Transverse colon (tissue), 4 donors: ENCODE measurements at regions not wholly inside any gene's neighbourhood (a gene's known extent, or its start where the extent isn't known, plus 50 kb on each side); places are given as distances from the start of the nearest gene placed in this dataset.

Experiments used
- DNase-seq: peaks from one replicate; pipeline ENCODE4 v3.0.0-alpha.2; 2019
- H3K27ac ChIP-seq, 4 donors: fragments of 200-600 bp; sonication (generic); 2 replicates each; pipeline ENCODE4 v1.5.1; 2016 to 2018; ENCODE audit warnings: inconsistent platforms in 4 of 4
- H3K27me3 ChIP-seq: fragments of 200-600 bp; sonication (generic); 2 replicates; pipeline ENCODE4 v1.5.1; 2017; ENCODE audit warnings: inconsistent platforms
- H3K36me3 ChIP-seq, 4 donors: fragments of 200-600 bp; sonication (generic); 2 replicates each; pipeline ENCODE4 v1.5.1; 2017 to 2019; ENCODE audit warnings: inconsistent platforms in 4 of 4
- H3K4me1 ChIP-seq, 4 donors: fragments of 200-600 bp; sonication (generic); 2 replicates each; pipeline ENCODE4 v1.5.1; 2017 to 2020; ENCODE audit warnings: inconsistent platforms in 4 of 4
- H3K4me3 ChIP-seq, 4 donors: fragments of 200-600 bp; sonication (generic); 1 replicate in 1 of 4; 2 replicates in 3 of 4; pipeline versions ENCODE4 v1.5.1 to v1.6.1; 2017 to 2019; ENCODE audit warnings: inconsistent platforms in 4 of 4
- H3K9me3 ChIP-seq, 2 donors: fragments of 200-600 bp; sonication (generic); 2 replicates each; pipeline ENCODE4 v1.5.1; 2017 to 2019; ENCODE audit warnings: inconsistent platforms in 2 of 2
- EP300 ChIP-seq: sonication (generic); formaldehyde crosslinking; IDR thresholded peaks from one replicate; pipeline ENCODE4 v1.6.1; 2017; ENCODE audit warnings: antibody characterized with exemption, low read depth
- POLR2A ChIP-seq: fragments of 450-650 bp; IDR thresholded peaks from one replicate; pipeline ENCODE4 v1.6.1; 2016; ENCODE audit warnings: antibody characterized with exemption, mild to moderate bottlenecking, moderate library complexity
- POLR2AphosphoS5 ChIP-seq, 3 donors: sonication (generic); formaldehyde crosslinking; IDR thresholded peaks; one replicate each; pipeline ENCODE4 v1.6.1; 2016; ENCODE audit warnings: antibody characterized with exemption in 3 of 3
- WGBS, 2 donors: methylation state at CpG; one replicate each; pipeline ENCODE4 v1.1.5; 2018; ENCODE audit warnings: low coverage in 1 of 2; 5-methylcytosine and 5-hydroxymethylcytosine counted together
- in situ Hi-C, 4 donors: fragments of 200-750 bp; cut with MboI; loops; one replicate each; pipeline versions ENCODE4 v1.15.0 to v1.15.1; 2017; ENCODE audit warnings: low sequenced_read_pairs in 3 of 4, low pct_ligation_motif_present in 1 of 4, low pct_unique_long_range_greater_than_20kb in 1 of 4
- intact Hi-C: fragments of 100-400 bp; cut with DNase I; formaldehyde crosslinking; loops from one replicate; pipeline ENCODE4 v1.15.1; 2023; ENCODE audit warnings: low total_unique reads
- TF ChIP-seq, protein P1 (sequence below), 5 experiments: fragments of 200-600 bp in 3 of 5; fragments of 450-650 bp in 2 of 5; sonication (generic) in 3 of 5; IDR thresholded peaks; 1 replicate in 2 of 5; 2 replicates in 3 of 5; pipeline ENCODE4 v1.5.1; 2016 to 2017; ENCODE audit warnings: antibody characterized with exemption in 5 of 5, inconsistent platforms in 3 of 5, mild to moderate bottlenecking in 2 of 5, moderate library complexity in 1 of 5

GRCh38 chrX:42628471-42628870 is 149.5 kb downstream of the PPP1R2C start:
- Histone ChIP-seq H3K27me3 (no peaks in the 10 kb centered on the region), H3K4me1 (no peaks in the 10 kb centered on the region), H3K4me3 (no peak overlapping the region), H3K36me3 (no peaks in the 10 kb centered on the region), H3K9me3 (no peaks in the 10 kb centered on the region), H3K27ac (no peak overlapping the region)
- intact Hi-C loops: no loop called here
- DNase-seq: no peak
- in situ Hi-C loops: no loop called here
- no peak for TF ChIP-seq POLR2AphosphoS5 (IDR thresholded peaks at IDR 0.05)
- TF ChIP-seq, protein P1, sequence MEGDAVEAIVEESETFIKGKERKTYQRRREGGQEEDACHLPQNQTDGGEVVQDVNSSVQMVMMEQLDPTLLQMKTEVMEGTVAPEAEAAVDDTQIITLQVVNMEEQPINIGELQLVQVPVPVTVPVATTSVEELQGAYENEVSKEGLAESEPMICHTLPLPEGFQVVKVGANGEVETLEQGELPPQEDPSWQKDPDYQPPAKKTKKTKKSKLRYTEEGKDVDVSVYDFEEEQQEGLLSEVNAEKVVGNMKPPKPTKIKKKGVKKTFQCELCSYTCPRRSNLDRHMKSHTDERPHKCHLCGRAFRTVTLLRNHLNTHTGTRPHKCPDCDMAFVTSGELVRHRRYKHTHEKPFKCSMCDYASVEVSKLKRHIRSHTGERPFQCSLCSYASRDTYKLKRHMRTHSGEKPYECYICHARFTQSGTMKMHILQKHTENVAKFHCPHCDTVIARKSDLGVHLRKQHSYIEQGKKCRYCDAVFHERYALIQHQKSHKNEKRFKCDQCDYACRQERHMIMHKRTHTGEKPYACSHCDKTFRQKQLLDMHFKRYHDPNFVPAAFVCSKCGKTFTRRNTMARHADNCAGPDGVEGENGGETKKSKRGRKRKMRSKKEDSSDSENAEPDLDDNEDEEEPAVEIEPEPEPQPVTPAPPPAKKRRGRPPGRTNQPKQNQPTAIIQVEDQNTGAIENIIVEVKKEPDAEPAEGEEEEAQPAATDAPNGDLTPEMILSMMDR (IDR thresholded peaks at IDR 0.05): no peak
- no peak for TF ChIP-seq POLR2A

GRCh38 chrX:42627891-42628290 is 150.1 kb downstream of the PPP1R2C start:
- in situ Hi-C loops (no loop called here), intact Hi-C loops (no loop called here)
- WGBS, 2 donors: 50 to 57% methylated on average over 2 to 3 of the region's 3 CpGs
- no peaks in the 10 kb centered on the region for H3K36me3 ChIP-seq
- no peak for DNase-seq
- H3K4me1 ChIP-seq: no peaks in the 10 kb centered on the region
- TF ChIP-seq, protein P1 (IDR thresholded peaks at IDR 0.05): no peak
- TF ChIP-seq EP300 (no peak), POLR2AphosphoS5 (IDR thresholded peaks at IDR 0.05) (no peak), POLR2A (no peak)
- no peak overlapping the region for H3K4me3 ChIP-seq
- H3K27me3 ChIP-seq: no peaks in the 10 kb centered on the region
- H3K9me3 ChIP-seq: no peaks in the 10 kb centered on the region
- no peak overlapping the region for H3K27ac ChIP-seq

GRCh38 chrX:42624524-42624923 is 153.4 kb downstream of the PPP1R2C start:
- no peaks in the 10 kb centered on the region for H3K4me1 ChIP-seq
- no peaks in the 10 kb centered on the region for H3K9me3 ChIP-seq
- H3K27me3 ChIP-seq: no peaks in the 10 kb centered on the region
- TF ChIP-seq POLR2A (no peak), EP300 (no peak), POLR2AphosphoS5 (IDR thresholded peaks at IDR 0.05) (no peak)
- TF ChIP-seq, protein P1 (IDR thresholded peaks at IDR 0.05): no peak
- no peak overlapping the region for H3K4me3 ChIP-seq
- intact Hi-C loops (no loop called here), in situ Hi-C loops (no loop called here)
- DNase-seq: no peak
- no peaks in the 10 kb centered on the region for H3K36me3 ChIP-seq
- H3K27ac ChIP-seq: no peak overlapping the region
- 31 to 44% methylated on average over 1 of the region's 1 CpG for WGBS, 2 donors

GRCh38 chrX:42619068-42619467 is 158.9 kb downstream of the PPP1R2C start:
- Histone ChIP-seq H3K36me3 (no peaks in the 10 kb centered on the region), H3K4me3 (no peak overlapping the region), H3K9me3 (no peaks in the 10 kb centered on the region), H3K27me3 (no peaks in the 10 kb centered on the region), H3K4me1 (peaks cover 0 to 2% (median 0%) of the 10 kb centered on the region in 4 donors), H3K27ac (no peak overlapping the region)
- DNase-seq: no peak
- TF ChIP-seq POLR2AphosphoS5 (IDR thresholded peaks at IDR 0.05): no peak
- no peak for TF ChIP-seq EP300
- TF ChIP-seq, protein P1 (IDR thresholded peaks at IDR 0.05): no peak
- TF ChIP-seq POLR2A: no peak
- intact Hi-C loops: no loop called here
- in situ Hi-C loops: no loop called here
